NCI-H526 (cell line): ENCODE measurements at regions not wholly inside any gene's neighbourhood (a gene's known extent, or its start where the extent isn't known, plus 50 kb on each side); places are given as distances from the start of the nearest gene placed in this dataset.
A peak's percentile ranks its signal among the peaks of the same experiment; 100 is the strongest.

Source experiments
- DNase-seq, 2 experiments: peaks; one replicate each; lab custom pipeline; 2025; lab: John Stamatoyannopoulos, UW

GRCh38 chr10:101297901-101298486 is 56.0 kb upstream of the BTRC start:
- peak in 1 of 2 experiments; percentile 41 for DNase-seq

- DNase-seq, result no peak
Measured at GRCh38 chr10:101299211-101299610, 54.8 kb upstream of the BTRC start.

- peak in 1 of 2 experiments; percentile 61 for DNase-seq
Measured at GRCh38 chr10:101301111-101301731, 52.7 kb upstream of the BTRC start.

GRCh38 chr10:101303087-101303703 is 50.8 kb upstream of the BTRC start:
- no peak for DNase-seq
